ENCODE measurements at regions not wholly inside any gene's neighbourhood (a gene's known extent, or its start where the extent isn't known, plus 50 kb on each side); places are given as distances from the start of the nearest gene placed in this dataset.

DNA sequence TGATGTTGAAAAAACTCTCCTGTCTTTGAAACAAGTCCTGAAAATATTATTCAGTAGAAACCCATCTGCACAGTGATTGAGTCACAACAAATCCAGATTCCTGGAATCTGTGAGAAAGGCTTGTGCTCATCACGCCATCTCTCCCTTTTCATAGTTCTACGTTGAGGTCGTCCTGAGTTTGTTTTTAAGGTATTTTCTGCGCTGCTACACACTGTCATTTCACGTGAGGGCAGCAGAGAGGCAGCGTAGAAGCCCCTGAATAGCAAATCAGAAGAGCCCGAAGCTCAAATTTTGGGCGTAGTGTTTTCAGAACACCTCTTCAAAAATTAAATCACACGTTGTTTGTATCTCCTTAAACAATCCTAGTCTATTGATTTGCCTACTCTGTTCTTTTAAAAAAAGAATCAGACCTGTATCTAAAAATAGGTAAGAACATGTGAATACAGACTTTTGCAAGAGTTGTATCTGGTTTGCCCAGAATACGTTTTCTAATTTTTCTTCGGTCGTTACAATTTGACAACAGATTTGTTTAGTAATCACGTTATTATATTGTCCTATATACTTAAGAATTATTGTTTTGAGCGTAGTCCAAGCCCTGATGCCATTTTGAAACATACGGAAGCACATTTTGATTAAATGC, 61.6 kb upstream of the SLC38A11 start:
- ATAC-seq: peak; percentile 83
- Mint-ChIP-seq H3K4me3 (no peak overlapping the region), H3K36me3 (ENCODE audit: low read depth) (no peaks in the 10 kb centered on the region), H3K27ac (no peak overlapping the region), H3K4me1 (ENCODE audit: low read depth) (no peaks in the 10 kb centered on the region), H3K27me3 (peaks cover 10% of the 10 kb centered on the region), H3K9me3 (no peaks in the 10 kb centered on the region)
- intact Hi-C loops (cut with micrococcal nuclease): loop anchor here (1.0 to 10.0 kb wide), 2 partner anchors 187 to 278 kb away; partner anchors contain the start of gene SCN3A
- POLR2A ChIA-PET: no interaction called here
- TF ChIP-seq, protein P1, sequence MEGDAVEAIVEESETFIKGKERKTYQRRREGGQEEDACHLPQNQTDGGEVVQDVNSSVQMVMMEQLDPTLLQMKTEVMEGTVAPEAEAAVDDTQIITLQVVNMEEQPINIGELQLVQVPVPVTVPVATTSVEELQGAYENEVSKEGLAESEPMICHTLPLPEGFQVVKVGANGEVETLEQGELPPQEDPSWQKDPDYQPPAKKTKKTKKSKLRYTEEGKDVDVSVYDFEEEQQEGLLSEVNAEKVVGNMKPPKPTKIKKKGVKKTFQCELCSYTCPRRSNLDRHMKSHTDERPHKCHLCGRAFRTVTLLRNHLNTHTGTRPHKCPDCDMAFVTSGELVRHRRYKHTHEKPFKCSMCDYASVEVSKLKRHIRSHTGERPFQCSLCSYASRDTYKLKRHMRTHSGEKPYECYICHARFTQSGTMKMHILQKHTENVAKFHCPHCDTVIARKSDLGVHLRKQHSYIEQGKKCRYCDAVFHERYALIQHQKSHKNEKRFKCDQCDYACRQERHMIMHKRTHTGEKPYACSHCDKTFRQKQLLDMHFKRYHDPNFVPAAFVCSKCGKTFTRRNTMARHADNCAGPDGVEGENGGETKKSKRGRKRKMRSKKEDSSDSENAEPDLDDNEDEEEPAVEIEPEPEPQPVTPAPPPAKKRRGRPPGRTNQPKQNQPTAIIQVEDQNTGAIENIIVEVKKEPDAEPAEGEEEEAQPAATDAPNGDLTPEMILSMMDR (IDR thresholded peaks at IDR 0.05): peak; percentile 57
- CTCF ChIA-PET: interaction anchor here (0.6 to 3.3 kb wide), 19 partner anchors 10 to 858 kb away, joined by 3 to 32 read pairs (median 3); partner anchors contain the start of gene SCN3A
- peak; percentile 46 for DNase-seq

DNA sequence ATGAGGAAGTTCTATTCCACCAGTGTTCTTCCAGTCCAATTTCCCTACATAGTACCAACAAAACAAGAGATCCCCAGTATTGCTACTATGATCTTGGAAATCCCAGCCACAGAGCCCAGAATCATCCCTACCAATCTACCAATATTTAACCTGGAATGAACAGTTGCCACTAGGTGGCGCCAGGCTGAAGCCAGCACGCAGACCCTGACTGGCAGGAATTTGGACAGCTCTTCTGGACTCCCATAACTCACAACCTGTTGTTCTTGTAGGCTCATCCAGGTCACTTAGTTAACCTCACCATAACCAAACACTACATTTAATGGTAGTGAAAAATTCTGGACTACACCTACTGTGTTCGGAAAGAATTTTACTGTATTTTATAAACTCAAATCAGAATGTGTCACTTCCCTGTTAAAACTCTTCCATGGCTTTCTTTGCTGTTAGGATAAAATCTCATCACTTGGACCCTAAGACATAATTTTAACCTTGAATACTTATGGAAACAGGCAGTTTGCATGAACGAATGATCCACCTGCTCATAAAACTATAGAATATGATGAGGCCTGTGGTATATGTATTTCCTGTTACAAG, 59.8 kb upstream of the SLC38A11 start:
- ChIA-PET POLR2A (no interaction called here), CTCF (interaction anchor here (0.6 to 3.3 kb wide), 11 partner anchors 8 to 1112 kb away, joined by 3 to 32 read pairs (median 4); partner anchors contain the start of gene SCN3A)
- TF ChIP-seq, protein P1 (IDR thresholded peaks at IDR 0.05): peak; percentile 73
- H3K36me3 Mint-ChIP-seq (ENCODE audit: low read depth): no peaks in the 10 kb centered on the region
- no peaks in the 10 kb centered on the region for H3K4me1 Mint-ChIP-seq (ENCODE audit: low read depth)
- H3K27ac Mint-ChIP-seq: no peak overlapping the region
- DNase-seq: peak; percentile 76
- intact Hi-C loops (cut with micrococcal nuclease): loop anchor here (10.0 kb wide), 1 partner anchor 280 kb away; no protein-coding TSS in a partner anchor
- peak; percentile 45 for ATAC-seq
- H3K4me3 Mint-ChIP-seq: no peak overlapping the region
- H3K27me3 Mint-ChIP-seq: peaks cover 13% of the 10 kb centered on the region
- H3K9me3 Mint-ChIP-seq: no peaks in the 10 kb centered on the region

DNA sequence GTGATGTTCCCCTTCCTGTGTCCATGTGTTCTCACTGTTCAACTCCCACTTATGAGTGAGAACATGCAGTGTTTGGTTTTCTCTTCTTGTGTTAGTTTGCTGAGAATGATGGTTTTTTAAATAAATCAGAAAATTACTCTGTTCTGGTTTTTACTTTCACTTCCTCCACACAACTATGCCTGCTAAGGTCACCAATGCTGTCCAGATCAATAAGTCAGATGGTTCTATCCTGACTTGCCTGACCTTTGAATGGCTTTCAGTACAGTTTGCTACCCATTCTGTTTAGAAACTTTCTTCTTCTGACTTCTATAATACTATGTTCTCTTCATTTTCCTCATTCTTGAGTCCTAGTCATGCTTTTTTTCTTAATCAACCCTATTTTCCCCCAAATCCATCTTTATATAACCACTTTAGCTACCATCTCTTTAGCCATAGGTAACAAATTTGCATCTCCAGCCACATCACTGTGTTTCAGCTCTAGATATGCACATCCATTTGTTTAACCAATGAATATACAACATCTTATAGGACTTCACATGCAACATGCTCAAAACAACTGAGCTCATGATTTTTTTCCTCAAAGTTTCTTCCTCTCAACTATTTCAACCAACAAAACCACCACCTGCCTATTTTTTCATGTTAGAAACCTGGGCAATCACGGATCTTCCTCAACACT, 58.8 kb upstream of the SLC38A11 start:
- POLR2A ChIA-PET: no interaction called here
- DNase-seq (no peak), ATAC-seq (no peak)
- TF ChIP-seq, protein P1 (IDR thresholded peaks at IDR 0.05): no peak
- intact Hi-C loops (cut with micrococcal nuclease): loop anchor here (10.0 kb wide), 1 partner anchor 281 kb away; no protein-coding TSS in a partner anchor
- CTCF ChIA-PET: interaction anchor here (0.7 to 3.3 kb wide), 9 partner anchors 10 to 194 kb away, joined by 3 to 32 read pairs (median 3); partner anchors contain the start of gene SCN3A
- Mint-ChIP-seq H3K9me3 (no peaks in the 10 kb centered on the region), H3K27ac (no peak overlapping the region), H3K36me3 (ENCODE audit: low read depth) (no peaks in the 10 kb centered on the region), H3K27me3 (peaks cover 9% of the 10 kb centered on the region), H3K4me3 (no peak overlapping the region), H3K4me1 (ENCODE audit: low read depth) (no peaks in the 10 kb centered on the region)

DNA sequence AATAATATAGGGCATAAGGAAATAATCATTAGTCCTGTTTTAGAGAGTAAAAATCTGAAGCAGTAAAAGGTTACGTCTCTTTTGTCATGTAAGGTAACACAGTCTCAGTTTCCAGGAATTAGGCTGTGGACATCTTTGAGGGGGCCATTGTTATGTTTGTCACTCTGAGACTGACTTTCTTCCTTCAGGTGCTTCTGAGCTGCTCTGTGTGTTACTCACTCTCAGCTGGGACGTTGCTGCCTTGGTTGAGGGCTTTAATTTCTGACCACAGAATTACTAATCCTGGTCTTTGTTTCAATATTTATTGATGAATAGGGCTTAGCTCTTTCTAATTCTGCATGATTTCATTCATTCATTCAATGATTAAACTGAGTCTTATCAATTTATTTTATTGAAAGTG, 55.9 kb upstream of the SLC38A11 start:
- Mint-ChIP-seq H3K36me3 (ENCODE audit: low read depth) (no peaks in the 10 kb centered on the region), H3K4me3 (no peak overlapping the region), H3K9me3 (no peaks in the 10 kb centered on the region), H3K27ac (no peak overlapping the region), H3K4me1 (ENCODE audit: low read depth) (no peaks in the 10 kb centered on the region), H3K27me3 (peaks cover 12% of the 10 kb centered on the region)
- intact Hi-C loops (cut with micrococcal nuclease): loop anchor here (10.0 kb wide), 1 partner anchor 284 kb away; no protein-coding TSS in a partner anchor
- ChIA-PET POLR2A (no interaction called here), CTCF (interaction anchor here (0.9 kb wide), 1 partner anchor 131 kb away, joined by 3 read pairs; no protein-coding TSS in a partner anchor)
- TF ChIP-seq, protein P1 (IDR thresholded peaks at IDR 0.05): no peak
- DNase-seq (no peak), ATAC-seq (no peak)
